Bronchial epithelial cell (primary cell): ENCODE measurements at regions not wholly inside any gene's neighbourhood (a gene's known extent, or its start where the extent isn't known, plus 50 kb on each side); places are given as distances from the start of the nearest gene placed in this dataset.
A peak's percentile ranks its signal among the peaks of the same experiment; 100 is the strongest.

ENCODE experiments used
- DNase-seq: peaks from one replicate; pipeline ENCODE4 v3.0.0-alpha.2; 2010; ENCODE audit warnings: low read depth
- FAIRE-seq: peaks from 2 replicates; lab custom pipeline; 2011; peaks lifted over from hg19 to GRCh38; lab: Jason Lieb, UNC
- H3K27me3 ChIP-seq: 2 replicates; pipeline ENCODE4 v1.5.1; 2011; ENCODE audit warnings: low read length; ENCODE audit not compliant: control insufficient read depth, insufficient read depth
- H3K36me3 ChIP-seq: 2 replicates; pipeline ENCODE4 v1.5.1; 2011; ENCODE audit warnings: low read length; ENCODE audit not compliant: control insufficient read depth, insufficient read depth
- H3K4me3 ChIP-seq: 2 replicates; pipeline ENCODE4 v1.5.1; 2011; ENCODE audit warnings: mild to moderate bottlenecking, low read depth, low read length, control low read depth
- TF ChIP-seq, protein P1 (sequence below): IDR thresholded peaks from 2 replicates; pipeline ENCODE4 v1.5.1; 2011; ENCODE audit warnings: mild to moderate bottlenecking, moderate library complexity, low read length, control low read depth, inconsistent platforms; ENCODE audit not compliant: insufficient read depth, severe bottlenecking

DNA sequence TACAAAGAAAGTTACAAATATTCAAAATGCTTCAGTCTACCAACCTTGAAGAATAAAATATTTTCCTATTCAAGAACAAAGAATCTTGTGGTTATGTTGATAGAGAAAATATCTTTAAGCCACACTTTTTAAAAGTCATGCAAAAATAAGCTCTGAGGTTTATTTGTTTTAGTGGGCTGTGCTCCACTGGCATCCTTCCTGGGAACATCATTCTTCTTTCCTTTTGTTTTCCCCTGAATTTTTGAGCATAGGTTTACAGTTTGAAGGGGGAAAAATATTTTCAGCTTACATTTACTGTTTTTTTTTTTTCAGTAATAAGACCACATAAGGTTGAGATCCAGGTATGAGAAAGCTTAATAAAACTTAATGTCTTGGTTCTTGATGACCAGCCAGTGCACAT, 72.0 kb upstream of the BACH2 start:
- H3K27me3 ChIP-seq, result no peaks in the 10 kb centered on the region
- no peak for FAIRE-seq
- no peak for DNase-seq
- TF ChIP-seq, protein P1, sequence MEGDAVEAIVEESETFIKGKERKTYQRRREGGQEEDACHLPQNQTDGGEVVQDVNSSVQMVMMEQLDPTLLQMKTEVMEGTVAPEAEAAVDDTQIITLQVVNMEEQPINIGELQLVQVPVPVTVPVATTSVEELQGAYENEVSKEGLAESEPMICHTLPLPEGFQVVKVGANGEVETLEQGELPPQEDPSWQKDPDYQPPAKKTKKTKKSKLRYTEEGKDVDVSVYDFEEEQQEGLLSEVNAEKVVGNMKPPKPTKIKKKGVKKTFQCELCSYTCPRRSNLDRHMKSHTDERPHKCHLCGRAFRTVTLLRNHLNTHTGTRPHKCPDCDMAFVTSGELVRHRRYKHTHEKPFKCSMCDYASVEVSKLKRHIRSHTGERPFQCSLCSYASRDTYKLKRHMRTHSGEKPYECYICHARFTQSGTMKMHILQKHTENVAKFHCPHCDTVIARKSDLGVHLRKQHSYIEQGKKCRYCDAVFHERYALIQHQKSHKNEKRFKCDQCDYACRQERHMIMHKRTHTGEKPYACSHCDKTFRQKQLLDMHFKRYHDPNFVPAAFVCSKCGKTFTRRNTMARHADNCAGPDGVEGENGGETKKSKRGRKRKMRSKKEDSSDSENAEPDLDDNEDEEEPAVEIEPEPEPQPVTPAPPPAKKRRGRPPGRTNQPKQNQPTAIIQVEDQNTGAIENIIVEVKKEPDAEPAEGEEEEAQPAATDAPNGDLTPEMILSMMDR, result no peak
- H3K36me3 ChIP-seq, result no peaks in the 10 kb centered on the region
- no peak overlapping the region for H3K4me3 ChIP-seq

GRCh38 chr6:90368001-90368400, 71.4 kb upstream of the BACH2 start:
- no peaks in the 10 kb centered on the region for H3K27me3 ChIP-seq
- TF ChIP-seq, protein P1, result no peak
- no peak overlapping the region for H3K4me3 ChIP-seq
- no peak for FAIRE-seq
- DNase-seq, result no peak
- no peaks in the 10 kb centered on the region for H3K36me3 ChIP-seq

GRCh38 chr6:90365565-90366219, 69.0 kb upstream of the BACH2 start:
- Histone ChIP-seq H3K36me3 (no peaks in the 10 kb centered on the region), H3K27me3 (no peaks in the 10 kb centered on the region), H3K4me3 (no peak overlapping the region)
- TF ChIP-seq, protein P1, result no peak
- DNase-seq, result no peak
- FAIRE-seq, result no peak

DNA sequence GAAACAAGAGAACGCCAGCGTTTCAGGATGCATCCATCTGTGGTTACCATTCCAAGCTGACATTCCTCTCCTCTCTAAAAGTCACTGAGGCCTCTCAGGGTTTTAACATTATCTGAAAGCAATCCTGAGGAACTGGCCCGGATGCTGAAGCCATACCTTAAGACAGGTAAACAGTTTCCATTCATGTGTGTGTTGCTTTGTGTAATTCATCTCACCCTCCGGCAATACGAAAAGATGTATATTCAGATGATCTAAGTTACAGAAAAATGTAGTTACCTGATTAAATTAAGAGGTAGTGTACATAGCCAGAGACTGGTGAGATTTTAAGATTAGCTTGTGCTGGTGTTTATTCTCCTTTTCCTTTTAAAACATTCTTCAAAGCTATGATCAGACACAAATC, 68.4 kb upstream of the BACH2 start:
- FAIRE-seq (no peak), DNase-seq (peak; percentile 57)
- H3K36me3 ChIP-seq, result no peaks in the 10 kb centered on the region
- H3K27me3 ChIP-seq, result no peaks in the 10 kb centered on the region
- TF ChIP-seq, protein P1, result no peak
- no peak overlapping the region for H3K4me3 ChIP-seq

GRCh38 chr6:90364286-90364685, 67.6 kb upstream of the BACH2 start:
- no peaks in the 10 kb centered on the region for H3K36me3 ChIP-seq
- FAIRE-seq (peak; percentile 13), DNase-seq (no peak)
- TF ChIP-seq, protein P1, result no peak
- H3K4me3 ChIP-seq, result no peak overlapping the region
- no peaks in the 10 kb centered on the region for H3K27me3 ChIP-seq

DNA sequence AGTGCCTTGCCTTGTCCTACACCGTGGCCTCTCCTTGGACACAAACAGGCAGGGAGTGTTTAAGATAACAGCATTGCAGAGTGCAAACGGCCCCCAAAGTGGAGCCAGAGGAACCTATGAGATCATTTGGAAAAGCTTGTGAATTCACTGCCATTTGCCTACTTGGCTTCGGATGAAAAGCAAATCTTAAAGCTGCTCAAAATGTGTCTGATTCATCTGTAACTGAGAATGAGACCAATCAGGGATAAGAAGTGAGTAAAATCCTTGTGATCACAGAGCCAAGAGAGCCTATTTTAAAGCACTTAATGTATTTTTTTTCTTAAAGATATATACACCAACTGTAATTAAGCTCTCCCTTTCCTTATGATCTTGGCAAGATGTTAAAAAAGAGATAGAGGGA, 65.7 kb upstream of the BACH2 start:
- DNase-seq, result peak; percentile 58

More for the DNA sequence above, 65.7 kb upstream of the BACH2 start:
- Histone ChIP-seq H3K4me3 (no peak overlapping the region), H3K36me3 (no peaks in the 10 kb centered on the region), H3K27me3 (no peaks in the 10 kb centered on the region)
- TF ChIP-seq, protein P1, result no peak
- FAIRE-seq, result no peak
